ENCODE measurements at regions not wholly inside any gene's neighbourhood (a gene's known extent, or its start where the extent isn't known, plus 50 kb on each side); places are given as distances from the start of the nearest gene placed in this dataset.
"Not testable (repeated sequence)": the region's sequence is repeated elsewhere in the genome, so short reads cannot be mapped to it uniquely, and the experiment has no call there.

DNA sequence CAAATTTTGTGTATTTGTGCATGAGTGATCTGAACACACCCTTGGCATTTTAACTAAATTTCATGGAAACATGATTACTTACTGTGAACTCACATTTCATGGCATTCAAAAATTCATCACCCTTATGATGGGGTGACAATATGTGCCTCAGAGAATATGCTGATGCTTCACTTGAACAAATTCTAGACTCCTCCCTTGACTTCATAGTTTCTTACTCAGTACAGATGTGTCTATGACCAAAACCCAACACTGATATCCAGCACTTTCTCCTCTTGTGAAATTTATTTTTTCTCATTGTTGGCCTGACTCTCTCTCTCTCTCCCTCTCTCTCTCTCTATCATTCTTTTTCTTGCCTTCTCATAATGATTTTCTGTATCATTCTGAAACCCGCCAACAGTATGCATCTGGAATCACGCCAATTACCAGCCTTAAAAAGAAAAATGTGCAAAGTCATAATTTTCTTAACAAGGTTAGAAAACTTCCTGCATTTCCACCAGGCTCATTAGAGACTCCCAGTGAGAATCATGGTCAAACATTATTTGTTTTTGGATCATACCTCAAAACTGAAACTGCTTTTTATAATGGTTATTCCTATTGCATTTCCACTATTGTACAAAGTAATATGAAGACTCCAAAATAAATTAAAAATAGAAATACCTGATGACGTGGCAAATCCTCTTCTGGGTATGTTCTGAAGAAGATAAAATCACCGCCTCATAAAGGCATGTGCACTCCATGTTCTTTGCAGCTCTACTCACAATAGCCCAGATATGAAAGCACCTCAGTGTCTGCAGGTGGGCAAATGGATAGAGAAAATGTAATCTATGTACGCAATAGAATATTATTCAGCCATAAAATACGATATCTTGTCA, 722.2 kb downstream of the TMEM121 start:
- H3K36me3 ChIP-seq (ENCODE audit: low read depth, low read length) = no peaks in the 10 kb centered on the region

DNA sequence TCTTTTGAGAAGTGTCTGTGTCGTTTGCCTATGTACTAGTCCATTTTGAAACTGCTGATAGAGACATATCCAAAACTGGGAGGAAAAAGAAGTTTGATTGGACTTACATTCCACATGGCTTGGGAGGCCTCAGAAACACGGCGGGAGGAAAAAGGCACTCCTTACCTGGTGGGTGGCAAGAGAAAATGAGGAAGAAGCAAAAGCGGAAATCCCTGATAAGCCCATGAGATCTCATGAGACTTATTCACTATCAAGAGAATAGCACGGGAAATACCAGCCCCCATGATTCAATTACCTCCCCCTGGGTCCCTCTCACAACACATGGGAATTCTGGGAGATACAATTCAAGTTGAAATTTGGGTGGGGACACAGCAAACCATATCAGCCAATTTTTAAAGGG, 727.6 kb downstream of the TMEM121 start:
- H3K27me3 ChIP-seq (ENCODE audit: low read length); H3F3A ChIP-seq (ENCODE audit: low read length, unreplicated experiment); H3K4me1 ChIP-seq (ENCODE audit: insufficient read depth, low read length); H2AFZ ChIP-seq (ENCODE audit: low read length); CTCF ChIA-PET; BruUV-seq (replicated peaks); H3K79me2 ChIP-seq (ENCODE audit: low read length); H3K4me2 ChIP-seq (ENCODE audit: low read length); H3K9me2 ChIP-seq (replicated peaks; ENCODE audit: low read length); intact Hi-C loops (cut with micrococcal nuclease); POLR2A ChIA-PET (ENCODE audit: unreplicated experiment); H3K9ac ChIP-seq (ENCODE audit: low read length); H4K20me1 ChIP-seq (ENCODE audit: low read length); H3K27ac ChIP-seq (ENCODE audit: low read length); DNase-seq; H3K4me3 ChIP-seq (ENCODE audit: low read length); ATAC-seq; H3K36me3 ChIP-seq (ENCODE audit: low read depth, low read length); H3K9me3 ChIP-seq (ENCODE audit: low read length): not testable (repeated sequence)

More for the DNA sequence above, 722.2 kb downstream of the TMEM121 start:
- no peak for ATAC-seq
- ChIA-PET CTCF (no interaction called here), POLR2A (ENCODE audit: unreplicated experiment) (no interaction called here)
- H3F3A ChIP-seq (ENCODE audit: low read length, unreplicated experiment) = no peaks in the 10 kb centered on the region
- H3K4me1 ChIP-seq (ENCODE audit: insufficient read depth, low read length) = no peaks in the 10 kb centered on the region
- H3K9me2 ChIP-seq (replicated peaks; ENCODE audit: low read length) = no peaks in the 10 kb centered on the region
- BruUV-seq (replicated peaks) = no TSS peak
- DNase-seq = no peak
- no peak overlapping the region for H2AFZ ChIP-seq (ENCODE audit: low read length)
- TF ChIP-seq EZH2phosphoT487 (IDR thresholded peaks at IDR 0.05; ENCODE audit: borderline replicate concordance, low read length) = no peak
- TF ChIP-seq, protein P1, sequence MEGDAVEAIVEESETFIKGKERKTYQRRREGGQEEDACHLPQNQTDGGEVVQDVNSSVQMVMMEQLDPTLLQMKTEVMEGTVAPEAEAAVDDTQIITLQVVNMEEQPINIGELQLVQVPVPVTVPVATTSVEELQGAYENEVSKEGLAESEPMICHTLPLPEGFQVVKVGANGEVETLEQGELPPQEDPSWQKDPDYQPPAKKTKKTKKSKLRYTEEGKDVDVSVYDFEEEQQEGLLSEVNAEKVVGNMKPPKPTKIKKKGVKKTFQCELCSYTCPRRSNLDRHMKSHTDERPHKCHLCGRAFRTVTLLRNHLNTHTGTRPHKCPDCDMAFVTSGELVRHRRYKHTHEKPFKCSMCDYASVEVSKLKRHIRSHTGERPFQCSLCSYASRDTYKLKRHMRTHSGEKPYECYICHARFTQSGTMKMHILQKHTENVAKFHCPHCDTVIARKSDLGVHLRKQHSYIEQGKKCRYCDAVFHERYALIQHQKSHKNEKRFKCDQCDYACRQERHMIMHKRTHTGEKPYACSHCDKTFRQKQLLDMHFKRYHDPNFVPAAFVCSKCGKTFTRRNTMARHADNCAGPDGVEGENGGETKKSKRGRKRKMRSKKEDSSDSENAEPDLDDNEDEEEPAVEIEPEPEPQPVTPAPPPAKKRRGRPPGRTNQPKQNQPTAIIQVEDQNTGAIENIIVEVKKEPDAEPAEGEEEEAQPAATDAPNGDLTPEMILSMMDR (conservative IDR thresholded peaks at IDR 0.05; ENCODE audit: low read depth, low read length) = no peak
- no peak for TF ChIP-seq EZH2 (IDR thresholded peaks at IDR 0.05; ENCODE audit: low read length, unreplicated experiment)
- no peak overlapping the region for H3K27ac ChIP-seq (ENCODE audit: low read length)
- no peak overlapping the region for H3K9ac ChIP-seq (ENCODE audit: low read length)
- H3K9me3 ChIP-seq (ENCODE audit: low read length) = no peaks in the 10 kb centered on the region; the same call in 1 of the 2 replicates
- H4K20me1 ChIP-seq (ENCODE audit: low read length) = no peaks in the 10 kb centered on the region
- H3K4me3 ChIP-seq (ENCODE audit: low read length) = no peak overlapping the region
- no peak overlapping the region for H3K4me2 ChIP-seq (ENCODE audit: low read length)
- no peaks in the 10 kb centered on the region for H3K27me3 ChIP-seq (ENCODE audit: low read length)
- H3K79me2 ChIP-seq (ENCODE audit: low read length) = no peaks in the 10 kb centered on the region
- intact Hi-C loops (cut with micrococcal nuclease) = no loop called here

- POLR2A ChIA-PET (ENCODE audit: unreplicated experiment); H3K27ac ChIP-seq (ENCODE audit: low read length); H3K27me3 ChIP-seq (ENCODE audit: low read length); H3K9me3 ChIP-seq (ENCODE audit: low read length); BruUV-seq (replicated peaks); H3F3A ChIP-seq (ENCODE audit: low read length, unreplicated experiment); H3K4me3 ChIP-seq (ENCODE audit: low read length); H3K4me1 ChIP-seq (ENCODE audit: insufficient read depth, low read length); H3K36me3 ChIP-seq (ENCODE audit: low read depth, low read length); H3K79me2 ChIP-seq (ENCODE audit: low read length); H4K20me1 ChIP-seq (ENCODE audit: low read length); H3K4me2 ChIP-seq (ENCODE audit: low read length); intact Hi-C loops (cut with micrococcal nuclease); H2AFZ ChIP-seq (ENCODE audit: low read length); H3K9ac ChIP-seq (ENCODE audit: low read length); H3K9me2 ChIP-seq (replicated peaks; ENCODE audit: low read length): not testable (repeated sequence)
- CTCF ChIA-PET = interaction anchor here (0.6 kb wide), 1 partner anchor 247 kb away, joined by 3 read pairs; no protein-coding TSS in a partner anchor
- ATAC-seq (0 out of 2 replicates have a peak, but pooled peaks have one; percentile 24), DNase-seq (peak; percentile 40)
- TF ChIP-seq, protein P1 (conservative IDR thresholded peaks at IDR 0.05; ENCODE audit: low read depth, low read length) = peak; percentile 53
Measured at GRCh38 chr14:106257569-106257994, 731.2 kb downstream of the TMEM121 start.
